ENCODE measurements at regions not wholly inside any gene's neighbourhood (a gene's known extent, or its start where the extent isn't known, plus 50 kb on each side); places are given as distances from the start of the nearest gene placed in this dataset.

GRCh38 chr2:15701341-15701907 is 109.8 kb downstream of the DDX1 start:
- H3K4me3 ChIP-seq: no peak overlapping the region
- H3K27me3 ChIP-seq (replicated peaks in 1 of 7): no peaks in the 10 kb centered on the region
- H3K4me1 ChIP-seq: peaks cover 0 to 19% (median 10%) of the 10 kb centered on the region in 6 donors
- no peak overlapping the region for H3K27ac ChIP-seq
- H3K9me3 ChIP-seq: no peaks in the 10 kb centered on the region
- DNase-seq: peak; percentile 27
- H3K36me3 ChIP-seq: no peaks in the 10 kb centered on the region
- WGBS, 5 donors: 72 to 80% (median 76%) methylated on average over 11 of the region's 11 CpGs
- TF ChIP-seq POLR2AphosphoS5 (IDR thresholded peaks at IDR 0.05) (no peak), POLR2A (IDR thresholded peaks at IDR 0.05) (no peak), CTCF (IDR thresholded peaks at IDR 0.05 in 8 of 11, conservative IDR thresholded peaks at IDR 0.05 in 3 of 11) (no peak)
- intact Hi-C loops (cut with DNase I; ENCODE audit: low total_unique reads): no loop called here

GRCh38 chr2:15701991-15702390 is 110.3 kb downstream of the DDX1 start:
- H3K27me3 ChIP-seq (replicated peaks in 1 of 7): no peaks in the 10 kb centered on the region
- no peak overlapping the region for H3K4me3 ChIP-seq
- H3K36me3 ChIP-seq: no peaks in the 10 kb centered on the region
- no peak for DNase-seq
- H3K9me3 ChIP-seq: no peaks in the 10 kb centered on the region
- no peak overlapping the region for H3K27ac ChIP-seq
- peaks cover 0 to 19% (median 10%) of the 10 kb centered on the region in 6 donors for H3K4me1 ChIP-seq
- intact Hi-C loops (cut with DNase I; ENCODE audit: low total_unique reads): no loop called here
- TF ChIP-seq POLR2AphosphoS5 (IDR thresholded peaks at IDR 0.05) (no peak), CTCF (IDR thresholded peaks at IDR 0.05 in 8 of 11, conservative IDR thresholded peaks at IDR 0.05 in 3 of 11) (no peak), POLR2A (IDR thresholded peaks at IDR 0.05) (no peak)

- 70 to 91% (median 81%) methylated on average over 4 of the region's 4 CpGs for WGBS, 5 donors
- intact Hi-C loops (cut with DNase I; ENCODE audit: low total_unique reads): no loop called here
- peaks cover 0 to 19% (median 10%) of the 10 kb centered on the region in 6 donors for H3K4me1 ChIP-seq
- H3K27ac ChIP-seq: no peak overlapping the region
- no peaks in the 10 kb centered on the region for H3K9me3 ChIP-seq
- H3K36me3 ChIP-seq: no peaks in the 10 kb centered on the region
- no peak overlapping the region for H3K4me3 ChIP-seq
- TF ChIP-seq POLR2A (IDR thresholded peaks at IDR 0.05) (no peak), CTCF (IDR thresholded peaks at IDR 0.05 in 8 of 11, conservative IDR thresholded peaks at IDR 0.05 in 3 of 11) (no peak), POLR2AphosphoS5 (IDR thresholded peaks at IDR 0.05) (no peak)
- H3K27me3 ChIP-seq (replicated peaks in 1 of 7): no peaks in the 10 kb centered on the region
- DNase-seq: no peak
Observed at GRCh38 chr2:15702452-15702851, 110.8 kb downstream of the DDX1 start.

- DNase-seq: no peak
- H3K27me3 ChIP-seq (replicated peaks in 1 of 7): no peaks in the 10 kb centered on the region
- TF ChIP-seq POLR2AphosphoS5 (IDR thresholded peaks at IDR 0.05) (no peak), POLR2A (IDR thresholded peaks at IDR 0.05) (no peak), CTCF (IDR thresholded peaks at IDR 0.05 in 8 of 11, conservative IDR thresholded peaks at IDR 0.05 in 3 of 11) (no peak)
- intact Hi-C loops (cut with DNase I; ENCODE audit: low total_unique reads): no loop called here
- H3K4me3 ChIP-seq: no peak overlapping the region
- no peaks in the 10 kb centered on the region for H3K9me3 ChIP-seq
- H3K4me1 ChIP-seq: peaks cover 0 to 19% (median 10%) of the 10 kb centered on the region in 6 donors
- no peaks in the 10 kb centered on the region for H3K36me3 ChIP-seq
- H3K27ac ChIP-seq: peak overlapping the region in 7 of 8 donors; percentile 45 to 79 (median 73)
- WGBS, 5 donors: 84 to 95% (median 91%) methylated on average over 1 of the region's 1 CpG
Observed at GRCh38 chr2:15703365-15703869, 111.7 kb downstream of the DDX1 start.

Data from spleen (tissue), 11 donors.